H1 (cell line): ENCODE measurements at regions not wholly inside any gene's neighbourhood (a gene's known extent, or its start where the extent isn't known, plus 50 kb on each side); places are given as distances from the start of the nearest gene placed in this dataset.

Experiments
- CTCF ChIA-PET: fragments of 300-600 bp; sonication (Branson Sonifier 250); formaldehyde crosslinking; loops from one replicate; lab custom pipeline; 2021; ENCODE audit not compliant: partially characterized antibody; lab: Charles Lee
- POLR2A ChIA-PET: fragments of 300-600 bp; sonication (Branson Sonifier 250); formaldehyde crosslinking; loops from one replicate; lab custom pipeline; 2021; ENCODE audit warnings: inconsistent platforms; ENCODE audit not compliant: partially characterized antibody; lab: Charles Lee
- DNase-seq, 2 experiments: peaks; one replicate each; pipeline versions ENCODE4 v3.0.0 to v3.0.0-alpha.2; 2010 to 2022; ENCODE audit warnings: low spot score in 2 of 2, low read depth in 1 of 2, mixed read lengths in 1 of 2
- FAIRE-seq: peaks from 2 replicates; lab custom pipeline; 2011; peaks lifted over from hg19 to GRCh38; lab: Jason Lieb, UNC
- H2AFZ ChIP-seq: 2 replicates; pipeline ENCODE4 v1.8.1; 2012; ENCODE audit warnings: low read length, inconsistent platforms
- H2AK5ac ChIP-seq: 2 replicates; pipeline ENCODE4 v1.6.1; 2013; ENCODE audit warnings: low read depth, low read length
- H2BK120ac ChIP-seq: replicated peaks from 2 replicates; pipeline ENCODE3; 2013; ENCODE audit warnings: low read depth, low read length, inconsistent platforms
- H2BK12ac ChIP-seq: 2 replicates; pipeline ENCODE4 v1.6.1; 2013; ENCODE audit warnings: low read depth, low read length
- H2BK15ac ChIP-seq: 2 replicates; pipeline ENCODE4 v1.6.1; 2013; ENCODE audit warnings: low read length
- H2BK20ac ChIP-seq: 2 replicates; pipeline ENCODE4 v1.6.1; 2013; ENCODE audit warnings: low read length
- H2BK5ac ChIP-seq: 2 replicates; pipeline ENCODE4 v1.6.1; 2013; ENCODE audit warnings: low read depth, low read length
- H3K14ac ChIP-seq: 2 replicates; pipeline ENCODE4 v1.6.1; 2013; ENCODE audit warnings: inconsistent platforms; ENCODE audit not compliant: insufficient read length
- H3K18ac ChIP-seq: 2 replicates; pipeline ENCODE4 v1.6.1; 2013; ENCODE audit warnings: low read length; ENCODE audit errors: extremely low read depth
- H3K23ac ChIP-seq: 2 replicates; pipeline ENCODE4 v1.6.1; 2013; ENCODE audit warnings: inconsistent platforms; ENCODE audit not compliant: insufficient read length
- H3K23me2 ChIP-seq: 2 replicates; pipeline ENCODE4 v1.6.1; 2013; ENCODE audit warnings: low read depth, low read length
- H3K27ac ChIP-seq: 2 replicates; pipeline ENCODE4 v1.6.1; 2011; ENCODE audit warnings: low read depth, low read length, inconsistent platforms
- H3K27me3 ChIP-seq, 4 experiments: replicated peaks in 1 of 4; 1 replicate in 1 of 4; 2 replicates in 3 of 4; pipeline versions ENCODE4 v1.6.1 to v1.8.1; 2011 to 2013; ENCODE audit warnings: low read length in 3 of 4, mild to moderate bottlenecking in 3 of 4, inconsistent platforms in 2 of 4, mixed read lengths in 2 of 4, moderate library complexity in 1 of 4; ENCODE audit not compliant: control insufficient read depth in 3 of 4, insufficient read depth in 3 of 4; ENCODE audit errors: extremely low read depth in 1 of 4
- H3K36me3 ChIP-seq, 4 experiments: 2 replicates each; pipeline versions ENCODE4 v1.6.1 to v1.8.1; 2011 to 2013; ENCODE audit warnings: mild to moderate bottlenecking in 4 of 4, low read length in 3 of 4, moderate library complexity in 2 of 4, control low read depth in 1 of 4, inconsistent platforms in 1 of 4; ENCODE audit not compliant: insufficient read depth in 4 of 4, control insufficient read depth in 2 of 4
- H3K4ac ChIP-seq: replicated peaks from 2 replicates; pipeline ENCODE3; 2013; ENCODE audit warnings: low read length, low read depth, mixed read lengths, inconsistent platforms; ENCODE audit not compliant: insufficient read length
- H3K4me1 ChIP-seq, 4 experiments: replicated peaks in 1 of 4; 1 replicate in 1 of 4; 2 replicates in 3 of 4; pipeline versions ENCODE4 v1.6.1 to v1.8.1; 2011 to 2013; ENCODE audit warnings: low read length in 3 of 4, inconsistent platforms in 2 of 4, mixed read lengths in 1 of 4; ENCODE audit not compliant: insufficient read depth in 4 of 4, control insufficient read depth in 3 of 4
- H3K4me2 ChIP-seq, 2 experiments: 2 replicates each; pipeline versions ENCODE4 v1.6.1 to v1.8.1; 2011 to 2013; ENCODE audit warnings: low read depth in 2 of 2, low read length in 2 of 2, control low read depth in 1 of 2, inconsistent platforms in 1 of 2, mild to moderate bottlenecking in 1 of 2; ENCODE audit not compliant: insufficient read depth in 1 of 2
- H3K4me3 ChIP-seq, 4 experiments: fragments of 200-600, 300-600 bp in 1 of 4; sonication (generic), shearing (Covaris generic), sonication (Bioruptor Twin) in 1 of 4; 2 replicates each; pipeline versions ENCODE4 v1.5.1 to v1.8.1; 2011 to 2016; ENCODE audit warnings: low read length in 4 of 4, low read depth in 3 of 4, control low read depth in 2 of 4, inconsistent platforms in 2 of 4, mild to moderate bottlenecking in 2 of 4, mixed read lengths in 1 of 4, moderate library complexity in 1 of 4; ENCODE audit not compliant: insufficient read depth in 2 of 4; ENCODE audit errors: extremely low read depth in 1 of 4
- H3K56ac ChIP-seq: replicated peaks from 2 replicates; pipeline ENCODE3; 2013; ENCODE audit warnings: low read depth, mild to moderate bottlenecking, mixed read lengths, low read length, inconsistent platforms; ENCODE audit not compliant: insufficient read length
- H3K79me1 ChIP-seq: 2 replicates; pipeline ENCODE4 v1.6.1; 2013; ENCODE audit warnings: low read depth, low read length, control low read depth
- H3K79me2 ChIP-seq, 2 experiments: 2 replicates each; pipeline versions ENCODE4 v1.6.1 to v1.8.1; 2012 to 2013; ENCODE audit warnings: low read length in 2 of 2, mild to moderate bottlenecking in 2 of 2, inconsistent platforms in 1 of 2; ENCODE audit not compliant: insufficient read depth in 2 of 2, control insufficient read depth in 1 of 2
- H3K9ac ChIP-seq, 4 experiments: replicated peaks in 1 of 4; 1 replicate in 1 of 4; 2 replicates in 3 of 4; pipeline versions ENCODE4 v1.6.1 to v1.8.1; 2011 to 2013; ENCODE audit warnings: low read depth in 3 of 4, low read length in 3 of 4, control low read depth in 2 of 4, mild to moderate bottlenecking in 2 of 4, moderate library complexity in 2 of 4, inconsistent platforms in 1 of 4; ENCODE audit errors: extremely low read depth in 1 of 4
- H3K9me3 ChIP-seq, 2 experiments: 2 replicates each; pipeline versions ENCODE4 v1.6.1 to v1.8.1; 2012 to 2013; ENCODE audit warnings: mild to moderate bottlenecking in 2 of 2, moderate library complexity in 2 of 2, control low read depth in 1 of 2, inconsistent platforms in 1 of 2, low read depth in 1 of 2, low read length in 1 of 2, mixed read lengths in 1 of 2; ENCODE audit not compliant: insufficient read depth in 2 of 2
- H4K20me1 ChIP-seq, 2 experiments: replicated peaks in 1 of 2; 2 replicates each; pipeline versions ENCODE3 to v1.8.1; 2011 to 2013; ENCODE audit warnings: inconsistent platforms in 2 of 2, low read length in 2 of 2, mild to moderate bottlenecking in 1 of 2; ENCODE audit not compliant: insufficient read depth in 2 of 2, control insufficient read depth in 1 of 2
- H4K5ac ChIP-seq: 2 replicates; pipeline ENCODE4 v1.6.1; 2013; ENCODE audit warnings: low read length, low read depth, mixed read lengths, inconsistent platforms; ENCODE audit not compliant: insufficient read length
- H4K8ac ChIP-seq: 2 replicates; pipeline ENCODE4 v1.8.0; 2013; ENCODE audit warnings: mild to moderate bottlenecking, moderate library complexity, low read length, inconsistent platforms; ENCODE audit not compliant: insufficient read depth; ENCODE audit errors: extremely low read depth
- H4K91ac ChIP-seq: replicated peaks from 2 replicates; pipeline ENCODE3; 2013; ENCODE audit warnings: low read length, mixed read lengths, inconsistent platforms; ENCODE audit not compliant: insufficient read length
- BRCA1 ChIP-seq: IDR thresholded peaks from 2 replicates; pipeline ENCODE4 v1.6.1; 2012; ENCODE audit warnings: low read depth, low read length, improper control_type of control experiment
- CHD1 ChIP-seq: IDR thresholded peaks from 2 replicates; pipeline ENCODE4 v1.6.1; 2012; ENCODE audit warnings: low read depth, low read length, improper control_type of control experiment
- CTBP2 ChIP-seq: IDR thresholded peaks from 2 replicates; pipeline ENCODE4 v1.7.0; 2011; ENCODE audit warnings: borderline replicate concordance, mild to moderate bottlenecking, moderate library complexity, mixed read lengths, low read length; ENCODE audit not compliant: insufficient read depth, insufficient read length
- FOSL1 ChIP-seq: IDR thresholded peaks from 2 replicates; pipeline ENCODE4 v1.6.1; 2011; ENCODE audit warnings: mild to moderate bottlenecking, low read depth, low read length, moderate library complexity; ENCODE audit not compliant: insufficient read depth
- WGBS, 2 experiments: shearing (Covaris generic) in 1 of 2; methylation state at CpG; one replicate each; pipeline versions ENCODE4 v1.1.6 to v1.1.7; 2013 to 2015; ENCODE audit warnings: low lambda C conversion rate in 2 of 2, mixed read lengths in 2 of 2, inconsistent platforms in 1 of 2, low coverage in 1 of 2, missing lambda C conversion rate in 1 of 2; ENCODE audit not compliant: insufficient replicate concordance in 2 of 2, insufficient coverage in 1 of 2, insufficient read length in 1 of 2; ENCODE audit errors: extremely low coverage in 1 of 2, missing lambda C conversion rate in 1 of 2; 5-methylcytosine and 5-hydroxymethylcytosine counted together

DNA sequence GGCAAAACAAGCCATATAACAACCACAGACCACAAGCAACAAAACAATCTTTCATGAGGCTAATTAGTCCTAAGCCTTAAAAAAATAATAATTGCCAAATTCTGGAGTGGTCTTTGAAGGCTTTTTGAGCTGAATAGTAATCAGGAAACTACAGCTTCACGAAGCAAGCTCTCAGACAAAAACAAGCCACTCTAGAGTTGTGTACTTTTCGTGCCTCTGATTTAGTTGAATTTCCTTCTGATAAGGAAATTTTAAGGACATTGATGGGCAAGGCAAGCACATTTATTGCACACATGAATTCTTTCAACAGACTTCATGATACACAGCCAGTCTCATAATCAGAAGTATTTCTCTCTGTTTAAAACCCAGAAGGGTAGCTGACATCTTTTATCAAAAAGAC lies 130.8 kb upstream of the IRX3 start:
- no peak for DNase-seq
- no peak for FAIRE-seq
- Histone ChIP-seq H3K9me3 (no peaks in the 10 kb centered on the region; a peak in 1 of 4 replicates), H3K27ac (no peak overlapping the region), H3K23ac (no peak overlapping the region), H3K27me3 (no peaks in the 10 kb centered on the region), H3K4ac (no peak overlapping the region), H3K23me2 (no peaks in the 10 kb centered on the region), H3K4me3 (no peak overlapping the region), H2BK120ac (no peak overlapping the region), H3K9ac (no peak overlapping the region), H3K4me1 (no peaks in the 10 kb centered on the region), H3K79me1 (no peaks in the 10 kb centered on the region), H4K5ac (no peak overlapping the region), H4K8ac (no peak overlapping the region), H2BK15ac (no peak overlapping the region), H3K4me2 (no peak overlapping the region), H3K14ac (no peak overlapping the region), H4K20me1 (no peaks in the 10 kb centered on the region), H3K56ac (no peak overlapping the region), H2BK20ac (no peak overlapping the region), H2BK12ac (no peak overlapping the region), H3K18ac (no peak overlapping the region), H4K91ac (no peak overlapping the region), H3K36me3 (no peaks in the 10 kb centered on the region), H3K79me2 (no peaks in the 10 kb centered on the region), H2AFZ (no peak overlapping the region), H2AK5ac (no peak overlapping the region), H2BK5ac (no peak overlapping the region)
- ChIA-PET CTCF (interaction anchor here (0.6 to 1.0 kb wide), 2 partner anchors 53 to 364 kb away, joined by 3 to 4 read pairs; no protein-coding TSS in a partner anchor), POLR2A (no interaction called here)
- 95% methylated on average over 2 of the region's 2 CpGs; no CpG with 5 or more reads in 1 of the 2 experiments for WGBS, 2 experiments
- no peak for TF ChIP-seq FOSL1
- TF ChIP-seq CTBP2 = no peak
- no peak for TF ChIP-seq BRCA1
- no peak for TF ChIP-seq CHD1
